Endodermal cell (in vitro differentiated cells): ENCODE measurements at regions not wholly inside any gene's neighbourhood (a gene's known extent, or its start where the extent isn't known, plus 50 kb on each side); places are given as distances from the start of the nearest gene placed in this dataset.

Experiments used
- DNase-seq: peaks from one replicate; pipeline ENCODE4 v3.0.0-alpha.2; 2017
- H3K27ac ChIP-seq: 2 replicates; pipeline ENCODE4 v1.5.1; 2013; ENCODE audit warnings: mild to moderate bottlenecking, low read depth, low read length, moderate library complexity
- H3K27me3 ChIP-seq: 2 replicates; pipeline ENCODE4 v1.6.1; 2013; ENCODE audit warnings: mild to moderate bottlenecking, low read length, moderate library complexity; ENCODE audit not compliant: insufficient read depth, control insufficient read depth, poor library complexity, severe bottlenecking
- H3K36me3 ChIP-seq: 2 replicates; pipeline ENCODE4 v1.7.0; 2013; ENCODE audit warnings: mild to moderate bottlenecking, low read length, moderate library complexity; ENCODE audit not compliant: control insufficient read depth, insufficient read depth
- H3K4me1 ChIP-seq: one replicate; pipeline ENCODE4 v1.7.0; 2013; ENCODE audit warnings: low read length; ENCODE audit not compliant: control insufficient read depth, insufficient read depth
- H3K4me3 ChIP-seq: 2 replicates; pipeline ENCODE4 v1.5.1; 2013; ENCODE audit warnings: mild to moderate bottlenecking, low read length, moderate library complexity
- H3K9ac ChIP-seq: 2 replicates; pipeline ENCODE4 v1.6.1; 2013; ENCODE audit warnings: mild to moderate bottlenecking, low read length, moderate library complexity; ENCODE audit not compliant: poor library complexity, severe bottlenecking; ENCODE audit errors: extremely low read depth
- H3K9me3 ChIP-seq: 2 replicates; pipeline ENCODE4 v1.6.1; 2013; ENCODE audit warnings: mild to moderate bottlenecking, low read length, moderate library complexity; ENCODE audit not compliant: control insufficient read depth
- H3K27ac Mint-ChIP-seq: 2 replicates; pipeline ENCODE4 v1.8.0; 2020; ENCODE audit warnings: mixed read lengths
- H3K27me3 Mint-ChIP-seq: 2 replicates; pipeline ENCODE4 v1.8.0; 2021; ENCODE audit warnings: mild to moderate bottlenecking, mixed read lengths; ENCODE audit not compliant: insufficient read depth
- H3K36me3 Mint-ChIP-seq: 2 replicates; pipeline ENCODE4 v1.8.0; 2020; ENCODE audit warnings: low read depth, mixed read lengths
- H3K4me1 Mint-ChIP-seq: 2 replicates; pipeline ENCODE4 v1.8.0; 2020; ENCODE audit warnings: mixed read lengths
- H3K4me3 Mint-ChIP-seq: 2 replicates; pipeline ENCODE4 v1.8.0; 2020; ENCODE audit warnings: mild to moderate bottlenecking, moderate library complexity, mixed read lengths
- H3K9me3 Mint-ChIP-seq: 2 replicates; pipeline ENCODE4 v1.8.0; 2020; ENCODE audit warnings: mild to moderate bottlenecking, mixed read lengths
- CTCF ChIP-seq: fragments of 200-600 bp; sonication (generic); conservative IDR thresholded peaks from 2 replicates; pipeline ENCODE4 v1.5.0; 2021; ENCODE audit warnings: antibody characterized with exemption, mild to moderate bottlenecking
- WGBS, 2 experiments: methylation state at CpG; one replicate each; pipeline versions ENCODE4 v1.1.5 to v1.1.7; 2013; ENCODE audit warnings: missing lambda C conversion rate in 2 of 2, mixed read lengths in 1 of 2; ENCODE audit not compliant: insufficient coverage in 1 of 2, insufficient read length in 1 of 2; 5-methylcytosine and 5-hydroxymethylcytosine counted together

GRCh38 chr2:15868186-15868585, 72.2 kb upstream of the MYCN start:
- Histone ChIP-seq H3K27ac (no peak overlapping the region), H3K4me1 (no peaks in the 10 kb centered on the region), H3K9ac (no peak overlapping the region), H3K9me3 (no peaks in the 10 kb centered on the region), H3K27me3 (no peaks in the 10 kb centered on the region), H3K4me3 (no peak overlapping the region), H3K36me3 (no peaks in the 10 kb centered on the region)
- no peaks in the 10 kb centered on the region for H3K4me1 Mint-ChIP-seq
- TF ChIP-seq CTCF = no peak
- no peak overlapping the region for H3K27ac Mint-ChIP-seq
- no peaks in the 10 kb centered on the region for H3K27me3 Mint-ChIP-seq
- H3K9me3 Mint-ChIP-seq = no peaks in the 10 kb centered on the region
- DNase-seq = no peak
- no peak overlapping the region for H3K4me3 Mint-ChIP-seq
- WGBS, 2 experiments = 97 to 100% methylated on average over 1 of the region's 1 CpG
- H3K36me3 Mint-ChIP-seq = no peaks in the 10 kb centered on the region

GRCh38 chr2:15868704-15869103, 71.6 kb upstream of the MYCN start:
- no peaks in the 10 kb centered on the region for H3K4me1 ChIP-seq
- TF ChIP-seq CTCF = no peak
- H3K9ac ChIP-seq = no peak overlapping the region
- no peaks in the 10 kb centered on the region for H3K27me3 ChIP-seq
- WGBS, 2 experiments = 85 to 88% methylated on average over 2 of the region's 2 CpGs
- H3K36me3 ChIP-seq = no peaks in the 10 kb centered on the region
- no peak for DNase-seq
- H3K4me3 Mint-ChIP-seq = no peak overlapping the region
- no peaks in the 10 kb centered on the region for H3K4me1 Mint-ChIP-seq
- H3K9me3 ChIP-seq = no peaks in the 10 kb centered on the region
- no peak overlapping the region for H3K27ac Mint-ChIP-seq
- no peak overlapping the region for H3K4me3 ChIP-seq
- no peak overlapping the region for H3K27ac ChIP-seq
- no peaks in the 10 kb centered on the region for H3K9me3 Mint-ChIP-seq
- H3K27me3 Mint-ChIP-seq = no peaks in the 10 kb centered on the region
- H3K36me3 Mint-ChIP-seq = no peaks in the 10 kb centered on the region

- no peaks in the 10 kb centered on the region for H3K27me3 ChIP-seq
- no peak overlapping the region for H3K9ac ChIP-seq
- no peaks in the 10 kb centered on the region for H3K36me3 ChIP-seq
- no peaks in the 10 kb centered on the region for H3K4me1 ChIP-seq
- Mint-ChIP-seq H3K27ac (no peak overlapping the region), H3K4me1 (no peaks in the 10 kb centered on the region), H3K36me3 (no peaks in the 10 kb centered on the region), H3K9me3 (no peaks in the 10 kb centered on the region), H3K4me3 (no peak overlapping the region), H3K27me3 (no peaks in the 10 kb centered on the region)
- WGBS, 2 experiments = 71 to 93% methylated on average over 1 to 3 of the region's 3 CpGs
- TF ChIP-seq CTCF = no peak
- no peak overlapping the region for H3K27ac ChIP-seq
- H3K9me3 ChIP-seq = no peaks in the 10 kb centered on the region
- no peak overlapping the region for H3K4me3 ChIP-seq
- DNase-seq = no peak
Measured at GRCh38 chr2:15869396-15869795, 71.0 kb upstream of the MYCN start.
